LNCaP clone FGC (cell line): ENCODE measurements at regions not wholly inside any gene's neighbourhood (a gene's known extent, or its start where the extent isn't known, plus 50 kb on each side); places are given as distances from the start of the nearest gene placed in this dataset.

Experiments
- DNase-seq: peaks from one replicate; pipeline ENCODE4 v3.0.0-alpha.2; 2011; ENCODE audit warnings: low read depth
- H3K4me3 ChIP-seq: 2 replicates; pipeline ENCODE4 v1.5.1; 2011; ENCODE audit warnings: mild to moderate bottlenecking, low read depth, low read length, control low read depth
- CTCF ChIP-seq: IDR thresholded peaks from 2 replicates; pipeline ENCODE4 v1.5.1; 2012; ENCODE audit warnings: mild to moderate bottlenecking; ENCODE audit not compliant: control insufficient read depth, insufficient read depth; ENCODE audit errors: extremely low read depth

DNA sequence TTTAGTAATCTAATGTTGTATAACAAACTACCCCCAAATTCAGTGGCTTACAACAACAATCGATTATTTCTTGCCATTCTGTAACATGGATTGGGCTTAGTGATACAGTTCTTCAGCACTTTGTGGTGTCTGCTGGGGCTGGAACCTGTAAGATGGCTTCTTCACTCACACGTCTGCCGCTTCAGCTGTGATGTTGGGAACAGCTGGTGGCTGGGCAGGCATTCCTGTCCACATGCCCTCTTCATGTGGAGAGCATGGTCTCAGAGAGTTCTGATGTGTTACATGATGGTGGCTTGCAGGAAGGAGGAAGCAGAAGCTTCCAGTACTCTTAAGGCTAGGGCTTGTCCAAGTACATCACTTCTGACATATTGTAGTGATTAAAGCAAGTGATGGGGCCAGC is 276.9 kb downstream of the PTBP2 start:
- no peak for TF ChIP-seq CTCF
- no peak overlapping the region for H3K4me3 ChIP-seq
- no peak for DNase-seq

DNA sequence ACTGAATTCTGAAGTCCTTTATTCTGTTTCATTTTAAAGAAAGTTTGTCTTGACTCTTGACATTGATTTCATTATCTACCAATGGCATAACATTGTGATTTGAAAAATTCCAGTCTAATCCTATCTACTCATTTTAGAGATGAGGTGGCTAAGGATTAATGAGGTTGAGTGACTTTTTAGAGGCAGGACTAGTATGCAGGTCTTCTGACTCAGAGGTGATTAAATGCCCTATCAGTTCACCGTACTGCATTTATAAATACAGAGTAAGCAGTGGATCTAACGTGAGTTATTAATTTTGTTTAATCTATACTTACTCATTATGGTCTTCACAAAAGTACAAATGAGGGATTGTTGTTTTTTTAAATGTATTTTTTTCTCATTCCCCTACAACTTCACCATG is 277.6 kb downstream of the PTBP2 start:
- no peak overlapping the region for H3K4me3 ChIP-seq
- TF ChIP-seq CTCF = no peak
- DNase-seq = no peak

GRCh38 chr1:97004054-97004453 is 282.5 kb downstream of the PTBP2 start:
- no peak for TF ChIP-seq CTCF

DNA sequence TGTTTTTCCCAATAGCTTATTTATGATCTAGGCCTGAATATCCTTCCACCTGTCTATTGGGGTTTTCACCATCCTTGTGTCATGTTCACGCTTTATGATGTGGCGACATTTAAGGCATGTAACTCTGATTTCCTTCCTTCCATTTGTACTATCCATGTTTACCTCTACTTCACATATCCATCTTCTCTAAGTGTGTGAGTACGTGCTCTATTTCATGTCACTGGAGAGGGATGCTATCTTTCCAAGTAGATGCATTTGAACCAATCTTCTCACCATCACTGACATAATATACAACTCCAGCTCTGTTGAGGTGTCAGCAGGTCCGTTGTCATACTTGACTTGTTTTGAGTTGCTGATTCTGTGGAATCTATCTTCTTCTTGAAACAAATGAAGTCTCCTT is 283.2 kb downstream of the PTBP2 start:
- TF ChIP-seq CTCF = no peak
- no peak for DNase-seq
- no peak overlapping the region for H3K4me3 ChIP-seq

More at GRCh38 chr1:97004054-97004453, 282.5 kb downstream of the PTBP2 start:
- no peak overlapping the region for H3K4me3 ChIP-seq
- no peak for DNase-seq

DNA sequence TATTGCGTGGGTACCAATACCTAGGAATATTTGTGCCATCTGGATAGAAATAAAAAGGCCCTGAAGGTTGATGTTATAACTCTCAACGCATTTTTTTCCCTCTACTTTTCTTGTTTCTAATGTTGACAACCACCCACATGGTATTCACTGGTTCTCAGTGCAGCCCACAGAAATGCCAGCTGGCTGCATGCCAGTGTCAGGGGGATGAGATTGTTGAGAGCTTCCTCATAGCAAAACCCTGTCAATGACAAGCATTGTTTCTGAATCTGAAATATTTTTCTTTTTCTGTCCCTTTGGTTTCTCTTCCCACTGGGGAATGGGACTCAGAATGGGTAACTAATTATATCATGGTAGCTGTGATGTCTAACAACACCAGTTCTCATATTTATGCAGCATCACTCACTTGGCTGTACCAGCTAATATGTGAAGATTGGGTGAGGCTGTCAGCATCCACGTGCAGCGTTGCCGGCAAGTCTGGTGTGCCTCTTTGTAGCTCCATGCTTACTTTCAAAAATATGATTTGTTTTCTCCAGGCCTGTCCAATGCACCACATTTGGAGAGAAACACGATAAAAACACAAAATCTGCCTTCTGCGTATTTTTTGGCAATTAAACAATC is 284.6 kb downstream of the PTBP2 start:
- DNase-seq = no peak
- no peak overlapping the region for H3K4me3 ChIP-seq
- TF ChIP-seq CTCF = no peak

- H3K4me3 ChIP-seq = no peak overlapping the region
- no peak for DNase-seq
- no peak for TF ChIP-seq CTCF
Observed at GRCh38 chr1:97007840-97008604, 286.4 kb downstream of the PTBP2 start.

GRCh38 chr1:97010566-97011264 is 289.1 kb downstream of the PTBP2 start:
- no peak for TF ChIP-seq CTCF
- no peak overlapping the region for H3K4me3 ChIP-seq
- DNase-seq = no peak
